HUES6 (cell line): ENCODE measurements at regions not wholly inside any gene's neighbourhood (a gene's known extent, or its start where the extent isn't known, plus 50 kb on each side); places are given as distances from the start of the nearest gene placed in this dataset.

Source experiments
- H3K27ac ChIP-seq: 2 replicates; pipeline ENCODE4 v1.7.0; 2013; ENCODE audit warnings: low read depth, mild to moderate bottlenecking, low read length, inconsistent platforms
- H3K27me3 ChIP-seq: 2 replicates; pipeline ENCODE4 v1.6.1; 2013; ENCODE audit warnings: low read length; ENCODE audit not compliant: control insufficient read depth, insufficient read depth
- H3K36me3 ChIP-seq: 2 replicates; pipeline ENCODE4 v1.6.1; 2013; ENCODE audit warnings: low read length; ENCODE audit not compliant: control insufficient read depth, insufficient read depth
- H3K4me1 ChIP-seq: 2 replicates; pipeline ENCODE4 v1.6.1; 2013; ENCODE audit warnings: low read length; ENCODE audit not compliant: control insufficient read depth, insufficient read depth
- H3K4me3 ChIP-seq: 2 replicates; pipeline ENCODE4 v1.5.1; 2013; ENCODE audit warnings: low read depth, low read length
- H3K9ac ChIP-seq: one replicate; pipeline ENCODE4 v1.6.1; 2013; ENCODE audit warnings: mild to moderate bottlenecking, low read length
- H3K9me3 ChIP-seq: 2 replicates; pipeline ENCODE4 v1.6.1; 2013; ENCODE audit warnings: low read depth, low read length; ENCODE audit not compliant: control insufficient read depth, insufficient read depth

GRCh38 chrX:17933856-17934255 is 72.8 kb upstream of the RAI2 start:
- H3K27me3 ChIP-seq, result peaks cover 7% of the 10 kb centered on the region; the same call in 1 of the 2 replicates
- H3K4me3 ChIP-seq, result no peak overlapping the region
- H3K27ac ChIP-seq, result no peak overlapping the region
- no peak overlapping the region for H3K9ac ChIP-seq
- H3K36me3 ChIP-seq, result no peaks in the 10 kb centered on the region
- H3K4me1 ChIP-seq, result peaks cover 3% of the 10 kb centered on the region; the same call in 1 of the 2 replicates
- H3K9me3 ChIP-seq, result no peaks in the 10 kb centered on the region

DNA sequence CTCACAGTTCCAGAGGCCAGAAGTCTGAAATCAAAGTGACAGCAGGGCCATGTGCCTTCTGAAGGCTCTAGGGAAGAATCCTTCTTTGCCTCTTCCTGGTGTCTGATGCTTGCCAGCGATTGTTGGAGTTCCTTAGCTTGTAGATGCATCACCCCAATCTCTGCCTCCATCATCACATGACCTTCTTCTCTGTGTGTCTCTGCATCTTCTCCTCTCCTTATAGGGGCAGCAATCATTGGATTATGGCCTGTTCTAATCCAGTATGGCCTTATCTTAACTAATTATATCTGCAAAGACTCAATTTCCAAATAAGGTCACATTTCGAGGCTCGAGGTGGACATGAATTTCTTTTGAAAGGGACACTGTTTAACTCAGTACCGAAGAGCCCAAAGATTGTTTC is 71.7 kb upstream of the RAI2 start:
- Histone ChIP-seq H3K27ac (no peak overlapping the region), H3K27me3 (peaks cover 9% of the 10 kb centered on the region; the same call in 1 of the 2 replicates), H3K9me3 (no peaks in the 10 kb centered on the region), H3K4me1 (peaks cover 3% of the 10 kb centered on the region; the same call in 1 of the 2 replicates), H3K4me3 (no peak overlapping the region), H3K9ac (no peak overlapping the region), H3K36me3 (no peaks in the 10 kb centered on the region)

- H3K9me3 ChIP-seq, result no peaks in the 10 kb centered on the region
- H3K27ac ChIP-seq, result no peak overlapping the region
- no peak overlapping the region for H3K4me3 ChIP-seq
- no peak overlapping the region for H3K9ac ChIP-seq
- H3K4me1 ChIP-seq, result peaks cover 3% of the 10 kb centered on the region; the same call in 1 of the 2 replicates
- peaks cover 9% of the 10 kb centered on the region; the same call in 1 of the 2 replicates for H3K27me3 ChIP-seq
- no peaks in the 10 kb centered on the region for H3K36me3 ChIP-seq
Measured at GRCh38 chrX:17931855-17932254, 70.8 kb upstream of the RAI2 start.

GRCh38 chrX:17930850-17931249 is 69.8 kb upstream of the RAI2 start:
- Histone ChIP-seq H3K9me3 (peaks cover 6% of the 10 kb centered on the region; the same call in 1 of the 2 replicates), H3K9ac (no peak overlapping the region), H3K27ac (no peak overlapping the region), H3K27me3 (peaks cover 14% of the 10 kb centered on the region; the same call in 1 of the 2 replicates), H3K4me3 (no peak overlapping the region), H3K36me3 (no peaks in the 10 kb centered on the region), H3K4me1 (peaks cover 3% of the 10 kb centered on the region; the same call in 1 of the 2 replicates)

GRCh38 chrX:17923546-17923945 is 62.4 kb upstream of the RAI2 start:
- Histone ChIP-seq H3K27me3 (peaks cover 9% of the 10 kb centered on the region; the same call in 1 of the 2 replicates), H3K36me3 (no peaks in the 10 kb centered on the region), H3K9me3 (peaks cover 12% of the 10 kb centered on the region; the same call in 1 of the 2 replicates), H3K9ac (no peak overlapping the region), H3K4me3 (no peak overlapping the region), H3K4me1 (no peaks in the 10 kb centered on the region), H3K27ac (no peak overlapping the region)

DNA sequence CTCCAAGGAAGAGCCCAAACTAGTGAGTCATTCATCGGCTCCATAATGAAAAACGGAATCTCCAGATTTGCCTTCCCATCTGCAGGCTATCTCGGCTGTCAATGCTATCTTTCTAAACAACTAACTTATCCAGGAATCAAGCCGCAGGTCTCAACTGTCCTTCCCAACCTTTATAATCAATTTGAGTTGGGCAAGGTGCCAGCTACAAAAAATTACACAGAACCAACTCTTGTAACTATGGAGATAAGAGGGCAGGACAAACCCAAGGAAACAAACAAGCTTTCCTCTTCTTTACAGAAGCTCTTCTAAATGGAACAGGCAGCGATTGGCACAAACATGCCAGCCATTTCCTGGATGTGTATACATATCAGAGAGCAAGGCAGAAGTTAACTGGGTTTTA is 61.2 kb upstream of the RAI2 start:
- Histone ChIP-seq H3K27me3 (peaks cover 9% of the 10 kb centered on the region; the same call in 1 of the 2 replicates), H3K9ac (no peak overlapping the region), H3K27ac (no peak overlapping the region)

GRCh38 chrX:17919896-17920446 is 58.9 kb upstream of the RAI2 start:
- Histone ChIP-seq H3K27ac (no peak overlapping the region), H3K27me3 (peaks cover 18% of the 10 kb centered on the region; the same call in 1 of the 2 replicates), H3K4me1 (no peaks in the 10 kb centered on the region), H3K9me3 (no peaks in the 10 kb centered on the region), H3K36me3 (no peaks in the 10 kb centered on the region), H3K9ac (no peak overlapping the region), H3K4me3 (no peak overlapping the region)

More for the DNA sequence above, 61.2 kb upstream of the RAI2 start:
- H3K36me3 ChIP-seq, result no peaks in the 10 kb centered on the region
- H3K4me1 ChIP-seq, result no peaks in the 10 kb centered on the region
- H3K4me3 ChIP-seq, result no peak overlapping the region
- H3K9me3 ChIP-seq, result peaks cover 12% of the 10 kb centered on the region; the same call in 1 of the 2 replicates

DNA sequence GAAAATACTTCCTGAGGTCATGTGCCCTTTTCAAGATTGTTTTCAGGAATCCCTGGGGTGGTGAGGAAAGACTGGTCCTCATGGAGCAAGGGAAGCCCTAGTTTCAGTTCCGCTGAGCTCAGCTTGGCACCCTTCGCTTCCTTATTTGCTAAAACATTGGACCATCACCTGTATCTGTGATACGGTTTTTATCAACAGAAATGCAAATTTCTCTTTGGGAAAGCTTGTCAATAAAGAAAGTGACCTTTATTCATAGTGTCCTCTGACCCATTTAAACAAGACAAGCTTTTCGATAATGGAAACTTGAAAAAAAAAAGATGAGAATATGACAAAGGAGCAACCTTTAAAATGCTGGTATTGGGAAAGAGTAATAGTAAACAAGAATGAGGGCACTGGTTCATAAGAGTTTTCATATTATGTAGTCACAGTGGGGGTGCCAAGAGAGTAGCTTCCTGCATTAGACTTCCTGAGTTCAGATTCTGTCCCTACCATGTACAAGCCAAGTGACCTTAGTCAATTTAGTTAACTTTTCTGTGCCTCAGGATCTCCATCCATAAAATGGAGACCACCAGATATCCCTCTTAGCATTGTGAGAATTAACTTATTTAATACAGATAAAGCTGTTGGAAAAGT is 57.0 kb upstream of the RAI2 start:
- Histone ChIP-seq H3K9me3 (no peaks in the 10 kb centered on the region), H3K27ac (no peak overlapping the region), H3K36me3 (no peaks in the 10 kb centered on the region), H3K27me3 (peaks cover 21% of the 10 kb centered on the region; the same call in 1 of the 2 replicates), H3K9ac (no peak overlapping the region), H3K4me3 (no peak overlapping the region), H3K4me1 (no peaks in the 10 kb centered on the region)

GRCh38 chrX:17913801-17914200 is 52.7 kb upstream of the RAI2 start:
- Histone ChIP-seq H3K4me1 (no peaks in the 10 kb centered on the region), H3K4me3 (no peak overlapping the region), H3K9ac (no peak overlapping the region), H3K36me3 (no peaks in the 10 kb centered on the region), H3K27me3 (peaks cover 25% of the 10 kb centered on the region; the same call in 1 of the 2 replicates), H3K9me3 (no peaks in the 10 kb centered on the region), H3K27ac (no peak overlapping the region)
